ENCODE measurements at regions not wholly inside any gene's neighbourhood (a gene's known extent, or its start where the extent isn't known, plus 50 kb on each side); places are given as distances from the start of the nearest gene placed in this dataset.
"Not testable (repeated sequence)": the region's sequence is repeated elsewhere in the genome, so short reads cannot be mapped to it uniquely, and the experiment has no call there.

DNA sequence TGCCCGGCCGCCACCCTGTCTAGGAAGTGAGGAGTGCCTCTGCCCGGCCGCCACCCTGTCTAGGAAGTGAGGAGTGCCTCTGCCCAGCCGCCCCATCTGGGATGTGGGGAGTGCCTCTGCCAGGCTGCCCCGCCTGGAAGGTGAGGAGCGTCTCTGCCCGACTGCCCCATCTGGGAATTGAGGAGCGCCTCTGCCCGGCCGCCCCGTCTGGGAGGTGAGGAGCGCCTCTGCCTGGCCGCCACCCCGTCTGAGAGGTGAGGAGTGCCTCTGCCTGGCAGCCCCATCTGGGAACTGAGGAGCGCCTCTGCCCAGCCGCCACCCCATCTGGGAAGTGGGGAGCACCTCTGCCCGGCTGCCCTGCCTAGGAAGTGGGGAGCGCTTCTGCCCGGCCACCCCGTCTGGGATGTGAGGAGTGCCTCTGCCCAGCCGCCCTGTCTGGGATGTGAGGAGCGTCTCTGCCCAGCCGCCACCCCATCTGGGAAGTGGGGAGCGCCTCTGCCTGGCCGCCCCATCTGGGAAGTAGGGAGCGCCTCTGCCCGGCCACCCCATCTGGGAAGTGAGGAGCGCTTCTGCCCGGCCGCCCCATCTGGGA lies 91.1 kb upstream of the ZNF519 start:
- not testable (repeated sequence) for H3K4me3 ChIP-seq (ENCODE audit: low read depth, low read length)

DNA sequence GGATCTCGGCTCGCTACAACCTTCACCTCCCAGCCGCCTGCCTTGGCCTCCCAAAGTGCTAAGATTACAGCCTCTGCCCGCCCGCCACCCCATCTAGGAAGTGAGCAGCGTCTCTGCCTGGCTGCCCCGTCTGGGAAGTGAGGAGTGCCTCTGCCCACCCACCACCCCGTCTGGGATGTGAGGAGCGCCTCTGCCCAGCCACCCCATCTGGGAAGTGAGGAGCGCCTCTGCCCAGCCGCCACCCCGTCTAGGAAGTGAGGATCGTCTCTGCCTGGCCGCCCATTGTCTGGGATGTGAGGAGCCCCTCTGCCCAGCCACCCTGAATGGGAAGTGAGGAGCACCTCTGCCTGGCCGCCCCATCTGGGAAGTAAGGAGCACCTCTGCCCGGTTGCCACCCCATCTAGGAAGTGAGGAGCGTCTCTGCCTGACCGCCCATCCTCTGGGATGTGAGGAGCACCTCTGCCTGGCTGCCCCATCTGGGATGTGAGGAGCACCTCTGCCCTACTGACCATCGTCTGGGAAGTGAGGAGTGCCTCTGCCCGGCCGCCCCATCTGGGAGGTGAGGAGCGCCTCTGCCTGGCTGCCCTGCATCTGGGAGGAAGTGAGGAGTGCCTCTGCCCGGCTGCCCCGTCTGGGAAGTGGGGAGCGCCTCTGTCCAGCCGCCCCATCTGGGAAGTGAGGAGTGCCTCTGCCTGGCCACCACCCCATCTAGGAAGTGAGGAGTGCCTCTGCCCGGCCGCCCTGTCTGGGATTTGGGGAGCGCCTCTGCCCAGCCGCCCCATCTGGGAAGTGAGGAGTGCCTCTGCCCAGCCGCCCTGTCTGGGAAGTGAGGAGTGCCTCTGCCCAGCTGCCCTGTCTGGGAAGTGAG lies 90.4 kb upstream of the ZNF519 start:
- in situ Hi-C loops (cut with HindIII; ENCODE audit: low pct_ligation_motif_present, low sequenced_read_pairs); H3K4me3 ChIP-seq (ENCODE audit: low read depth, low read length); H3K27ac ChIP-seq; H3K36me3 ChIP-seq (replicated peaks); H3K27me3 ChIP-seq (replicated peaks); DNase-seq: not testable (repeated sequence)

More for the DNA sequence above, 91.1 kb upstream of the ZNF519 start:
- H3K27ac ChIP-seq; H3K27me3 ChIP-seq (replicated peaks); H3K36me3 ChIP-seq (replicated peaks); in situ Hi-C loops (cut with HindIII; ENCODE audit: low pct_ligation_motif_present, low sequenced_read_pairs); DNase-seq: not testable (repeated sequence)

DNA sequence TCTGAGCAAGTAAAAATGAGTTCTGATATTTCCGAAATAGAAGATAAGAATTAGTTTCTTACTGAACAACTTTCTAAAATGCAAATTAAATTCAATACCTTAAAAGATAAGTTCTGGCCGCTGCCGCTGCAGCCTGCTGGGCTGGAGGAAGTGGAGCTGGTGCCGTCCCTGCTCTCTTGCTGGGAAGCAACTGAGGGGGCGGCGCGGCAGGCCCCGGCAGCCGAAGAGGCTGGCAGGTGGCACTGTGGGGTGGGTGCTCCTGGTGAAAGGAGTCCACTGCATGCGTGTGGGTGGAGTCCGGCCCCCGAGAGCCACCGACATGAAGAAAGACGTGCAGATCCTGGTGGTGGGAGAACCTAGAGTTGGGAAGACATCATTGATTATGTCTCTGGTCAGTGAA lies 89.5 kb upstream of the ZNF519 start:
- no peak for DNase-seq
- H3K27me3 ChIP-seq (replicated peaks): no peaks in the 10 kb centered on the region
- H3K27ac ChIP-seq: no peak overlapping the region
- H3K4me3 ChIP-seq (ENCODE audit: low read depth, low read length): no peak overlapping the region
- TF ChIP-seq, protein P1, sequence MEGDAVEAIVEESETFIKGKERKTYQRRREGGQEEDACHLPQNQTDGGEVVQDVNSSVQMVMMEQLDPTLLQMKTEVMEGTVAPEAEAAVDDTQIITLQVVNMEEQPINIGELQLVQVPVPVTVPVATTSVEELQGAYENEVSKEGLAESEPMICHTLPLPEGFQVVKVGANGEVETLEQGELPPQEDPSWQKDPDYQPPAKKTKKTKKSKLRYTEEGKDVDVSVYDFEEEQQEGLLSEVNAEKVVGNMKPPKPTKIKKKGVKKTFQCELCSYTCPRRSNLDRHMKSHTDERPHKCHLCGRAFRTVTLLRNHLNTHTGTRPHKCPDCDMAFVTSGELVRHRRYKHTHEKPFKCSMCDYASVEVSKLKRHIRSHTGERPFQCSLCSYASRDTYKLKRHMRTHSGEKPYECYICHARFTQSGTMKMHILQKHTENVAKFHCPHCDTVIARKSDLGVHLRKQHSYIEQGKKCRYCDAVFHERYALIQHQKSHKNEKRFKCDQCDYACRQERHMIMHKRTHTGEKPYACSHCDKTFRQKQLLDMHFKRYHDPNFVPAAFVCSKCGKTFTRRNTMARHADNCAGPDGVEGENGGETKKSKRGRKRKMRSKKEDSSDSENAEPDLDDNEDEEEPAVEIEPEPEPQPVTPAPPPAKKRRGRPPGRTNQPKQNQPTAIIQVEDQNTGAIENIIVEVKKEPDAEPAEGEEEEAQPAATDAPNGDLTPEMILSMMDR (IDR thresholded peaks at IDR 0.05; ENCODE audit: low read depth, low read length, missing control alignments): no peak
- H3K36me3 ChIP-seq (replicated peaks): no peaks in the 10 kb centered on the region
- in situ Hi-C loops (cut with HindIII; ENCODE audit: low pct_ligation_motif_present, low sequenced_read_pairs): no loop called here

DNA sequence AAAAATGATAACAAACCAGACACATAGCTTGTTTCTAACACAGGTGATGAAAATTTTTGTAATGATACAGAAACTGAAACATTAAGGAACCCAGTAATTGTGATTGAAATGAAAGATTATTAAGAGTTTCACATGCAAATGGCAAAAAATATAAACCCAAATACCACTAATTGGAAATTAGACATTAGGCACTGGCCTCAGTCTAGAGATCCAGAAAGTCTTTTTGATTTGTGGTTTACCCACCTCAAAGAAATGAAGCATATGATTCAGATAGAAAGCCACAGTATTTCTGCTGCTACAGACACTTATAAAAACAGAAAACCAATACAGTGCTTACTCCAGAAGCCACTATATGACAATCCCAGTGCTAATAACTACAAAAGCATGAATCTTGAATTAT lies 83.7 kb upstream of the ZNF519 start:
- in situ Hi-C loops (cut with HindIII; ENCODE audit: low pct_ligation_motif_present, low sequenced_read_pairs); H3K27me3 ChIP-seq (replicated peaks); H3K36me3 ChIP-seq (replicated peaks): not testable (repeated sequence)

DNA sequence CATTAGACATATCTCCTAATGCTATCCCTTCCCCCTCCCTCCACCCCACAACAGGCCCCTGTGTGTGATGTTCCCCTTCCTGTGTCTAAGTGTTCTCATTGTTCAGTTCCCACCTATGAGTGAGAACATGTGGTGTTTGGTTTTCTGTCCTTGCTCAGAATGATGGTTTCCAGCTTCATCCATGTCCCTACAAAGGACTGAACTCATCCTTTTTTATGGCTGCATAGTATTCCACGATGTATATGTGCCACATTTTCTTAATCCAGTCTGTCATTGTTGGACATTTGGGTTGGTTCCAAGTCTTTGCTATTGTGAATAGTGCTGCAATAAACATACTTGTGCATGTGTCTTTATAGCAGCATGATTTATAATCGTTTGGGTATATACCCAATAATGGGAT lies 71.2 kb upstream of the ZNF519 start:
- H3K36me3 ChIP-seq (replicated peaks); in situ Hi-C loops (cut with HindIII; ENCODE audit: low pct_ligation_motif_present, low sequenced_read_pairs): not testable (repeated sequence)

More for the DNA sequence above, 83.7 kb upstream of the ZNF519 start:
- not testable (repeated sequence) for H3K4me3 ChIP-seq (ENCODE audit: low read depth, low read length); H3K27ac ChIP-seq; DNase-seq

DNA sequence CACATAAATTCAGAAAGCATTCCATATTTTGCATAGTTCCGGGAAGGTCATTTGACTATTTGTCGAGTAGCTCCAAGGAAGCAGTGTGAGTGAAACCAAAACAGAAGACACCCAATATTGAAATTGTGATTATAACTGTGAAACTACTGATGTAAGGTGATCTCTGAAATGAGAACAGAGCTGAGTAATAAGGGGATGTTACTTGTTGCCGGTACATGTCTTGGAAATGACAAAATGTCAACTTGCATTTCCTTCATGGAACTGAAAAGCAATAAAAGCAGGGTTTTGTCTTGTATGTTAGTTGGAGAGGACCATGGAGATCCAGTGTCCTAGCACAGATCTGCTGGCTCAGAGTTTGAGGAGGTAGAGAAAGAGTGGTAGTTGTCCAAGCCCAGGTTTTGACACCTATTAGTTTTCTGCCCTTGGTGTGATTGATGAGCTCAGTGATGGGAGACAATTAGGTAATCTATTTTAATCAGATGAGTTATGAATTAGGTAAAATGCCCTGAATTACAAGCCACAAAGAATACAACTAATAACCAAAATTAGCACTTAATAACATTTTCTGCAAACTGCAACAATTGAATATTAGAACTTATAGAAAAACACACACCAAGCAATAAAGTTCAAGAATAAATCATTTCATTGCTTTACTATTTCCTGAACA lies 58.7 kb upstream of the ZNF519 start:
- H3K4me3 ChIP-seq (ENCODE audit: low read depth, low read length); H3K36me3 ChIP-seq (replicated peaks); H3K27me3 ChIP-seq (replicated peaks); DNase-seq; in situ Hi-C loops (cut with HindIII; ENCODE audit: low pct_ligation_motif_present, low sequenced_read_pairs): not testable (repeated sequence)
- H3K27ac ChIP-seq: peak overlapping the region; percentile 82

More for the DNA sequence above, 71.2 kb upstream of the ZNF519 start:
- not testable (repeated sequence) for H3K27ac ChIP-seq; H3K4me3 ChIP-seq (ENCODE audit: low read depth, low read length); H3K27me3 ChIP-seq (replicated peaks); DNase-seq

DNA sequence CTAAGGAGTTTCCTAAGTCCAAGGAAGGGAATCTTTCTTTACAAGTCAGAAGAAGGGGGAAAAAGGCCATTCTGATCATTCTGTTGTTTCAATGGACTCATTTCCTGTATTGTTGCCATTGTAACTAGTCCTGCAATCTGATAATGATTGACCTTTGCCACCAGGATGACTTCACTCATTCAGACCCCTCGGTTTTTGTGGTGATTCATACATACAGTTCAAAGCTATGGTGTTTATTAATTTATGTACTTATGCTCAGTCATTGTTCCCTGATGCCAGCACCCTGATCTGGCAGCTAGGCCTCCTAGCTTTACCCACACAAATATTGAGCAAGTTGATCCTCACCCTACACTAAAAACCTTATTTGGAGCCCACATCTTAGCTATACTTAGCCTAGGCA lies 57.6 kb upstream of the ZNF519 start:
- TF ChIP-seq, protein P1 (IDR thresholded peaks at IDR 0.05; ENCODE audit: low read depth, low read length, missing control alignments): no peak
- Histone ChIP-seq H3K36me3 (replicated peaks) (no peaks in the 10 kb centered on the region), H3K27me3 (replicated peaks) (no peaks in the 10 kb centered on the region), H3K4me3 (ENCODE audit: low read depth, low read length) (no peak overlapping the region), H3K27ac (peak overlapping the region; percentile 82)
- peak; percentile 79 for DNase-seq
- in situ Hi-C loops (cut with HindIII; ENCODE audit: low pct_ligation_motif_present, low sequenced_read_pairs): no loop called here

DNA sequence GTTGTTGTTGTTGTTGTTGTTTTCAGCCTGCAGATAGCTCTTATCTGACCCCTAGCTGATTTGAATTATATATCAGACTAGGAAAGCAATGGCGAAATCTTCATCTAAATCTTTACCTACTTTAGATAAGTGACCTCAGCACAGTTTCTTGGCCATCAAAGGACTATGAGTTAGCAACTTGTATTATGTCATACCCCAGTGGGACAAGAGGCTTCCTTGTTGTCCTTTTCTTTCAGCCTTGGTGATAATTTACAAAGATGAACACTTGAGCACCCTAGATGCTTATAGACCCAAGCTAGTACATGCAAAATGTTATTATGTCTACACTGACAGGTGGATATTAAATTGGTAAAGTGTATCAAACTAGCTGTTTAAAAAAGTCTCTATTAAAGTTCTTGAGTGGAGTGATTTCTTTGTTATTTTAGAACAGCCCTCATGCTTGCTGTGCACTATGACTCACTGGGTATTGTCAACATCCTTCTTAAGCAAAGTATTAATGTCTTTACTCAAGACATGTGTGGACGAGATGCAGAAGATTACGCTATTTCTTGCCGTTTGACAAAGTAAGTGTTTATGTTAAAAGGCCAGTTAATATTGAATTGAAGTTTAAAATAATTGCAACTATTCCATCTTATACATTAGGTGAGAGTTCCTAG lies 56.6 kb upstream of the ZNF519 start:
- H3K4me3 ChIP-seq (ENCODE audit: low read depth, low read length); in situ Hi-C loops (cut with HindIII; ENCODE audit: low pct_ligation_motif_present, low sequenced_read_pairs); H3K36me3 ChIP-seq (replicated peaks); H3K27me3 ChIP-seq (replicated peaks): not testable (repeated sequence)
- peak; percentile 46 for DNase-seq
- H3K27ac ChIP-seq: peak overlapping the region; percentile 82
